Endothelial cell of umbilical vein (primary cell): ENCODE measurements at regions not wholly inside any gene's neighbourhood (a gene's known extent, or its start where the extent isn't known, plus 50 kb on each side); places are given as distances from the start of the nearest gene placed in this dataset.

Experiments
- CTCF ChIP-seq, 2 donors: IDR thresholded peaks; 1 replicate in 1 of 2; 2 replicates in 1 of 2; pipeline ENCODE4 v1.5.1; 2011; ENCODE audit warnings: low read length in 2 of 2, mild to moderate bottlenecking in 2 of 2, moderate library complexity in 2 of 2, control low read depth in 1 of 2, inconsistent platforms in 1 of 2, low read depth in 1 of 2; ENCODE audit not compliant: insufficient read depth in 1 of 2; ENCODE audit errors: extremely low read depth in 1 of 2
- MAX ChIP-seq: IDR thresholded peaks from 2 replicates; pipeline ENCODE4 v1.6.1; 2011; ENCODE audit not compliant: insufficient read depth, insufficient read length
- MYC ChIP-seq: IDR thresholded peaks from one replicate; pipeline ENCODE4 v1.6.1; 2011; ENCODE audit warnings: mild to moderate bottlenecking, low read depth, low read length
- POLR2A ChIP-seq: IDR thresholded peaks from 2 replicates; pipeline ENCODE4 v1.6.1; 2012; ENCODE audit warnings: low read depth, mild to moderate bottlenecking, control low read depth, low read length

- TF ChIP-seq MYC = no peak
- TF ChIP-seq CTCF (IDR thresholded peaks at IDR 0.05; ENCODE audit: extremely low read depth in 1 of 2, insufficient read depth in 1 of 2, low read depth in 1 of 2, low read length in 2 of 2) = no peak
- TF ChIP-seq POLR2A = no peak
- TF ChIP-seq MAX = no peak
Observed at GRCh38 chr2:21763501-21763900, 639.7 kb downstream of the TDRD15 start.
